Heart left ventricle (tissue), 13 donors: ENCODE measurements at regions not wholly inside any gene's neighbourhood (a gene's known extent, or its start where the extent isn't known, plus 50 kb on each side); places are given as distances from the start of the nearest gene placed in this dataset.

Source experiments
- CTCF ChIP-seq, 12 donors: fragments of 200-600 bp; sonication (generic) in 4 of 12; IDR thresholded peaks; one replicate each; pipeline versions ENCODE4 v1.5.0 to v1.8.0; 2018 to 2022; ENCODE audit warnings: antibody characterized with exemption in 12 of 12, mild to moderate bottlenecking in 5 of 12
- POLR2A ChIP-seq, 2 donors: fragments of 450-650 bp; IDR thresholded peaks; one replicate each; pipeline ENCODE4 v1.6.1; 2017; ENCODE audit warnings: antibody characterized with exemption in 2 of 2, mild to moderate bottlenecking in 2 of 2, moderate library complexity in 2 of 2
- donor health status: ischemic (EF 13 %, LVEDD 7.1; RV severe dilation, severe dysfunction).
- donor health status: DM: no; HTN: yes; CAD: no.
- donor health status: DM: no; HTN: no; CAD: no.
- donor health status: ischemic (EF 25% LVEDD 6.9; RV normal size, moderate dysfunction).
- donor health status: ischemic (EF 25% LVEDD 5.7; RV mildly dilated, moderate dysfunction).
- donor health status: ischemic (EF 35%, LVEDD 5.7; RV mildly dilated, moderate dysfunction).
- donor health status: nonischemic (EF 11% LVEDD 7.7; RV severe dilation, severe dysfunction).
- donor health status: DM: yes; HTN: yes; CAD: no.
- donor health status: PGD.
- donor health status: ischemic (EF 29% LVEDD 5.4; RV normal size, mild dysfunction).
- donor health status: nonischemic (EF 23%, LVEDD 6.1; RV moderate dilation, normal function).

- TF ChIP-seq POLR2A (IDR thresholded peaks at IDR 0.05), result no peak
- no peak for TF ChIP-seq CTCF (IDR thresholded peaks at IDR 0.05)
These were observed 75.8 kb upstream of the LY86 start for GRCh38 chr6:6512711-6513110.
